ENCODE measurements at regions not wholly inside any gene's neighbourhood (a gene's known extent, or its start where the extent isn't known, plus 50 kb on each side); places are given as distances from the start of the nearest gene placed in this dataset.

GRCh38 chr22:35202376-35202775, 54.9 kb upstream of the HMGXB4 start:
- Histone ChIP-seq H3K36me3 (ENCODE audit: insufficient read depth, low read length) (no peaks in the 10 kb centered on the region), H3K79me2 (ENCODE audit: insufficient read depth, low read length) (no peaks in the 10 kb centered on the region), H3K4me2 (ENCODE audit: low read length) (no peak overlapping the region), H3K4me1 (ENCODE audit: insufficient read depth, low read length) (no peaks in the 10 kb centered on the region), H3K27me3 (ENCODE audit: insufficient read depth, low read length) (peaks cover 10% of the 10 kb centered on the region), H3K9ac (ENCODE audit: low read length) (no peak overlapping the region), H2AFZ (ENCODE audit: low read depth, low read length) (no peak overlapping the region), H3K27ac (ENCODE audit: low read depth, low read length) (no peak overlapping the region), H4K20me1 (ENCODE audit: insufficient read depth, low read length) (no peaks in the 10 kb centered on the region), H3K4me3 (ENCODE audit: insufficient read depth, low read depth, low read length) (no peak overlapping the region), H3K9me3 (ENCODE audit: insufficient read depth, low read depth, low read length) (no peaks in the 10 kb centered on the region)
- DNase-seq (ENCODE audit: low read depth): no peak
- no peak overlapping the region for H3K4me3 Mint-ChIP-seq (ENCODE audit: unreplicated experiment)
- no peaks in the 10 kb centered on the region for H3K9me3 Mint-ChIP-seq (ENCODE audit: unreplicated experiment)
- FAIRE-seq: no peak
- H3K27me3 Mint-ChIP-seq (ENCODE audit: low read depth, unreplicated experiment): peaks cover 31% of the 10 kb centered on the region
- H3K36me3 Mint-ChIP-seq (ENCODE audit: low read depth, unreplicated experiment): no peaks in the 10 kb centered on the region
- TF ChIP-seq, protein P1, sequence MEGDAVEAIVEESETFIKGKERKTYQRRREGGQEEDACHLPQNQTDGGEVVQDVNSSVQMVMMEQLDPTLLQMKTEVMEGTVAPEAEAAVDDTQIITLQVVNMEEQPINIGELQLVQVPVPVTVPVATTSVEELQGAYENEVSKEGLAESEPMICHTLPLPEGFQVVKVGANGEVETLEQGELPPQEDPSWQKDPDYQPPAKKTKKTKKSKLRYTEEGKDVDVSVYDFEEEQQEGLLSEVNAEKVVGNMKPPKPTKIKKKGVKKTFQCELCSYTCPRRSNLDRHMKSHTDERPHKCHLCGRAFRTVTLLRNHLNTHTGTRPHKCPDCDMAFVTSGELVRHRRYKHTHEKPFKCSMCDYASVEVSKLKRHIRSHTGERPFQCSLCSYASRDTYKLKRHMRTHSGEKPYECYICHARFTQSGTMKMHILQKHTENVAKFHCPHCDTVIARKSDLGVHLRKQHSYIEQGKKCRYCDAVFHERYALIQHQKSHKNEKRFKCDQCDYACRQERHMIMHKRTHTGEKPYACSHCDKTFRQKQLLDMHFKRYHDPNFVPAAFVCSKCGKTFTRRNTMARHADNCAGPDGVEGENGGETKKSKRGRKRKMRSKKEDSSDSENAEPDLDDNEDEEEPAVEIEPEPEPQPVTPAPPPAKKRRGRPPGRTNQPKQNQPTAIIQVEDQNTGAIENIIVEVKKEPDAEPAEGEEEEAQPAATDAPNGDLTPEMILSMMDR (IDR thresholded peaks at IDR 0.05; ENCODE audit: insufficient read depth, low read depth, low read length): no peak
- no peak for TF ChIP-seq EZH2 (IDR thresholded peaks at IDR 0.05; ENCODE audit: insufficient read depth, low read length)
- H3K27ac Mint-ChIP-seq (ENCODE audit: unreplicated experiment): no peak overlapping the region
- H3K4me1 Mint-ChIP-seq (ENCODE audit: low read depth, unreplicated experiment): peaks cover 4% of the 10 kb centered on the region

GRCh38 chr22:35203583-35203982, 53.7 kb upstream of the HMGXB4 start:
- FAIRE-seq: no peak
- H3K27me3 Mint-ChIP-seq (ENCODE audit: low read depth, unreplicated experiment): peaks cover 28% of the 10 kb centered on the region

More at GRCh38 chr22:35203583-35203982, 53.7 kb upstream of the HMGXB4 start:
- Histone ChIP-seq H3K27me3 (ENCODE audit: insufficient read depth, low read length) (peaks cover 6% of the 10 kb centered on the region), H2AFZ (ENCODE audit: low read depth, low read length) (no peak overlapping the region), H3K27ac (ENCODE audit: low read depth, low read length) (no peak overlapping the region), H3K4me1 (ENCODE audit: insufficient read depth, low read length) (no peaks in the 10 kb centered on the region), H3K9ac (ENCODE audit: low read length) (no peak overlapping the region), H3K36me3 (ENCODE audit: insufficient read depth, low read length) (no peaks in the 10 kb centered on the region), H3K79me2 (ENCODE audit: insufficient read depth, low read length) (no peaks in the 10 kb centered on the region), H4K20me1 (ENCODE audit: insufficient read depth, low read length) (no peaks in the 10 kb centered on the region), H3K4me2 (ENCODE audit: low read length) (no peak overlapping the region), H3K4me3 (ENCODE audit: insufficient read depth, low read depth, low read length) (no peak overlapping the region), H3K9me3 (ENCODE audit: insufficient read depth, low read depth, low read length) (no peaks in the 10 kb centered on the region)
- Mint-ChIP-seq H3K36me3 (ENCODE audit: low read depth, unreplicated experiment) (no peaks in the 10 kb centered on the region), H3K4me1 (ENCODE audit: low read depth, unreplicated experiment) (peaks cover 4% of the 10 kb centered on the region), H3K4me3 (ENCODE audit: unreplicated experiment) (no peak overlapping the region), H3K27ac (ENCODE audit: unreplicated experiment) (no peak overlapping the region), H3K9me3 (ENCODE audit: unreplicated experiment) (no peaks in the 10 kb centered on the region)
- no peak for DNase-seq (ENCODE audit: low read depth)
- TF ChIP-seq, protein P1 (IDR thresholded peaks at IDR 0.05; ENCODE audit: insufficient read depth, low read depth, low read length): no peak
- TF ChIP-seq EZH2 (IDR thresholded peaks at IDR 0.05; ENCODE audit: insufficient read depth, low read length): no peak

Data from astrocyte (in vitro differentiated cells and primary cell).